ENCODE measurements at regions not wholly inside any gene's neighbourhood (a gene's known extent, or its start where the extent isn't known, plus 50 kb on each side); places are given as distances from the start of the nearest gene placed in this dataset.
"Not testable (repeated sequence)": the region's sequence is repeated elsewhere in the genome, so short reads cannot be mapped to it uniquely, and the experiment has no call there.

GRCh38 chr12:95380997-95381786 is 92.8 kb upstream of the METAP2 start:
- no peak overlapping the region for H3K27ac ChIP-seq

GRCh38 chr12:95383920-95384319 is 90.0 kb upstream of the METAP2 start:
- peak; percentile 41 to 42 for ATAC-seq
- not testable (repeated sequence) for H3K27ac ChIP-seq

More at GRCh38 chr12:95380997-95381786, 92.8 kb upstream of the METAP2 start:
- intact Hi-C loops (cut with DNase I): no loop called here
- Histone ChIP-seq H3K27me3 (ENCODE audit: low read depth) (no peaks in the 10 kb centered on the region), H3K9me3 (no peaks in the 10 kb centered on the region), H3K4me1 (peaks cover 17% of the 10 kb centered on the region), H3K4me3 (no peak overlapping the region), H3K36me3 (no peaks in the 10 kb centered on the region)
- ATAC-seq (no peak), DNase-seq (no peak)
- no peak for TF ChIP-seq CTCF (IDR thresholded peaks at IDR 0.05)

GRCh38 chr12:95384785-95385184 is 89.2 kb upstream of the METAP2 start:
- no peaks in the 10 kb centered on the region for H3K27me3 ChIP-seq (ENCODE audit: low read depth)
- no peaks in the 10 kb centered on the region for H3K36me3 ChIP-seq
- TF ChIP-seq CTCF (IDR thresholded peaks at IDR 0.05): no peak
- no peak for DNase-seq
- H3K27ac ChIP-seq: no peak overlapping the region
- no peak for ATAC-seq
- no peaks in the 10 kb centered on the region for H3K9me3 ChIP-seq
- intact Hi-C loops (cut with DNase I): no loop called here
- H3K4me1 ChIP-seq: peaks cover 17% of the 10 kb centered on the region
- H3K4me3 ChIP-seq: no peak overlapping the region

More at GRCh38 chr12:95383920-95384319, 90.0 kb upstream of the METAP2 start:
- DNase-seq; H3K36me3 ChIP-seq; H3K27me3 ChIP-seq (ENCODE audit: low read depth); intact Hi-C loops (cut with DNase I); H3K9me3 ChIP-seq: not testable (repeated sequence)
- Histone ChIP-seq H3K4me1 (peaks cover 17% of the 10 kb centered on the region), H3K4me3 (peak overlapping the region; percentile 17)

- H3K27ac ChIP-seq: peak overlapping the region; percentile 67
Observed at GRCh38 chr12:95385246-95386035, 88.5 kb upstream of the METAP2 start.

GRCh38 chr12:95386051-95386450 is 87.9 kb upstream of the METAP2 start:
- H3K4me3 ChIP-seq: no peak overlapping the region

More at GRCh38 chr12:95385246-95386035, 88.5 kb upstream of the METAP2 start:
- Histone ChIP-seq H3K4me3 (peak overlapping the region; percentile 41), H3K36me3 (no peaks in the 10 kb centered on the region), H3K27me3 (ENCODE audit: low read depth) (no peaks in the 10 kb centered on the region), H3K9me3 (no peaks in the 10 kb centered on the region), H3K4me1 (peaks cover 17% of the 10 kb centered on the region)
- intact Hi-C loops (cut with DNase I): no loop called here
- no peak for TF ChIP-seq CTCF (IDR thresholded peaks at IDR 0.05)
- DNase-seq: no peak
- ATAC-seq: peak; percentile 77 to 86

GRCh38 chr12:95388260-95388659 is 85.7 kb upstream of the METAP2 start:
- ATAC-seq; H3K27me3 ChIP-seq (ENCODE audit: low read depth); DNase-seq; H3K27ac ChIP-seq; intact Hi-C loops (cut with DNase I); H3K36me3 ChIP-seq; H3K4me3 ChIP-seq; H3K9me3 ChIP-seq: not testable (repeated sequence)
- H3K4me1 ChIP-seq: peaks cover 17% of the 10 kb centered on the region

More at GRCh38 chr12:95386051-95386450, 87.9 kb upstream of the METAP2 start:
- Histone ChIP-seq H3K4me1 (peaks cover 17% of the 10 kb centered on the region), H3K27ac (no peak overlapping the region), H3K36me3 (no peaks in the 10 kb centered on the region), H3K9me3 (no peaks in the 10 kb centered on the region), H3K27me3 (ENCODE audit: low read depth) (no peaks in the 10 kb centered on the region)
- intact Hi-C loops (cut with DNase I): no loop called here
- no peak for TF ChIP-seq CTCF (IDR thresholded peaks at IDR 0.05)
- no peak for DNase-seq
- no peak for ATAC-seq
